CD4-positive, alpha-beta memory T cell (primary cell): ENCODE measurements at regions not wholly inside any gene's neighbourhood (a gene's known extent, or its start where the extent isn't known, plus 50 kb on each side); places are given as distances from the start of the nearest gene placed in this dataset.

Source experiments
- CTCF ChIA-PET: fragments of 350-600 bp; sonication (Branson Sonifier 250); formaldehyde crosslinking; loops from one replicate; lab custom pipeline; 2021; ENCODE audit warnings: inconsistent platforms; ENCODE audit not compliant: partially characterized antibody; lab: Charles Lee
- POLR2A ChIA-PET: fragments of 350-600 bp; sonication (Branson Sonifier 250); formaldehyde crosslinking; loops from one replicate; lab custom pipeline; 2021; ENCODE audit not compliant: partially characterized antibody; lab: Charles Lee
- DNase-seq, 5 donors: peaks; one replicate each; pipeline versions ENCODE4 v3.0.0 to v3.0.0-alpha.2; 2020 to 2022; ENCODE audit warnings: mixed read lengths in 1 of 5
- H3K27ac ChIP-seq: one replicate; pipeline ENCODE4 v1.7.0; 2013; ENCODE audit warnings: low read depth, low read length
- H3K27me3 ChIP-seq: 2 replicates; pipeline ENCODE4 v1.7.0; 2013; ENCODE audit warnings: mild to moderate bottlenecking, low read length, moderate library complexity; ENCODE audit not compliant: insufficient read depth
- H3K36me3 ChIP-seq: 2 replicates; pipeline ENCODE4 v1.7.0; 2013; ENCODE audit warnings: mild to moderate bottlenecking, low read length, moderate library complexity; ENCODE audit not compliant: insufficient read depth
- H3K4me1 ChIP-seq: 2 replicates; pipeline ENCODE4 v1.7.0; 2013; ENCODE audit warnings: mild to moderate bottlenecking, low read length, moderate library complexity; ENCODE audit not compliant: insufficient read depth
- H3K4me3 ChIP-seq, 2 donors: one replicate each; pipeline ENCODE4 v1.7.0; 2013; ENCODE audit warnings: low read length in 2 of 2, mild to moderate bottlenecking in 1 of 2
- H3K9me3 ChIP-seq, 2 donors: one replicate each; pipeline ENCODE4 v1.7.0; 2013; ENCODE audit warnings: low read length in 2 of 2, control low read depth in 1 of 2; ENCODE audit not compliant: control insufficient read depth in 1 of 2
- H3K27ac Mint-ChIP-seq, 7 donors: one replicate each; pipeline ENCODE4 v1.8.0; 2020 to 2021; ENCODE audit warnings: mixed read lengths in 7 of 7, mild to moderate bottlenecking in 6 of 7, inconsistent platforms in 3 of 7, moderate library complexity in 3 of 7
- H3K27me3 Mint-ChIP-seq, 2 donors: one replicate each; pipeline ENCODE4 v1.8.0; 2020 to 2021; ENCODE audit warnings: mixed read lengths in 2 of 2
- H3K36me3 Mint-ChIP-seq, 2 donors: one replicate each; pipeline ENCODE4 v1.8.0; 2020 to 2021; ENCODE audit warnings: mixed read lengths in 2 of 2, inconsistent platforms in 1 of 2, mild to moderate bottlenecking in 1 of 2
- H3K4me1 Mint-ChIP-seq, 4 donors: one replicate each; pipeline ENCODE4 v1.8.0; 2020 to 2021; ENCODE audit warnings: mixed read lengths in 4 of 4, mild to moderate bottlenecking in 1 of 4
- H3K4me3 Mint-ChIP-seq, 8 donors: one replicate each; pipeline ENCODE4 v1.8.0; 2020 to 2021; ENCODE audit warnings: mixed read lengths in 8 of 8, mild to moderate bottlenecking in 7 of 8, moderate library complexity in 6 of 8, inconsistent platforms in 3 of 8
- H3K9me3 Mint-ChIP-seq, 8 donors: one replicate each; pipeline ENCODE4 v1.8.0; 2020 to 2021; ENCODE audit warnings: mixed read lengths in 8 of 8, mild to moderate bottlenecking in 5 of 8, inconsistent platforms in 3 of 8, moderate library complexity in 1 of 8
- intact Hi-C: fragments of 100-400 bp; cut with micrococcal nuclease; formaldehyde crosslinking; loops from one replicate; pipeline ENCODE4 v1.15.1; 2023

DNA sequence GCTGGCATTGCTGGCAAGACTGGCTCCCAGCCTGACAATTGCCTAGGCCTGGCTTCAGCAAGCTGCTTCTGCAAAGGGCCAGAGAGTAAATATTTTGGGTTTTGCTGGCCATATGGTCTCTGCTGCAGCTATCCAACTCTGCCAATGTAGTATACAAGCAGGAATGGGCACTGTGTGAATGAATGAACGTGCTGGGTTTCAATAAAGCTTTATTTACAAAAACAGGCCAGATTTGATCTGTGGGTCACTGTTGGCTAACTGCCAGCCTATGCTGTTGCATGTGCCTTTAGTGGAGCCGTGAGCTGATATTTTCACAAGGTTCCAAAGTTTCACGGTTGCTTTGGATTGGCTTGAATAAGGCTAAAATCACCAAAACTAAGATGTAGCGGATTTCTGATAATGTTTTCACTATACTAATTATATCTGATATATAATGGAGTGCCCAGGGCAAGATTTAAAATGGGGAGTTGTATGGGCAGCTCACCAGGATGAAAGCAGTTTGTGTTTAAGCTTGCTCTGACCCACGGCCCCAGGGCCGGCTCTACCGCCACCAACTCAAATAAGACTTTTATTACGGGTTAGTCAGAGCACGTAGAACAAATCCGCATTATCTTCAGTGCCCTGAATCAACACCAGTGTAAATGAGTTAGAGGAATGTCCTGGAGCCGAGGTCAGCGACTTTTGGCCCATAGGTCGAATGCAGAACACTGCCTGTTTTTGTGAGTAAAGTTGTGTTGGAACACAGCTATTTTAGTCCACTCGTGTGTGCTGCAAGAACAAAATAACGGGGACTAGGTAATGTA is 98.6 kb upstream of the DAP start:
- no peak overlapping the region for H3K4me3 Mint-ChIP-seq
- no peak for DNase-seq
- peaks cover 12 to 14% of the 10 kb centered on the region in 2 donors for H3K27me3 Mint-ChIP-seq
- peaks cover 0 to 6% (median 4%) of the 10 kb centered on the region in 4 donors for H3K4me1 Mint-ChIP-seq
- Histone ChIP-seq H3K36me3 (no peaks in the 10 kb centered on the region), H3K4me1 (no peaks in the 10 kb centered on the region), H3K9me3 (no peaks in the 10 kb centered on the region), H3K27me3 (no peaks in the 10 kb centered on the region), H3K27ac (no peak overlapping the region), H3K4me3 (no peak overlapping the region)
- POLR2A ChIA-PET: no interaction called here
- intact Hi-C loops: loop anchor here (10.0 kb wide), 2 partner anchors 635 to 1165 kb away; no protein-coding TSS in a partner anchor
- H3K9me3 Mint-ChIP-seq: peaks cover 0 to 3% (median 0%) of the 10 kb centered on the region in 8 donors
- CTCF ChIA-PET: interaction anchor here (1.9 kb wide), 1 partner anchor 8 kb away, joined by 5 read pairs; no protein-coding TSS in a partner anchor
- H3K27ac Mint-ChIP-seq: no peak overlapping the region
- H3K36me3 Mint-ChIP-seq: no peaks in the 10 kb centered on the region

GRCh38 chr5:10858945-10859344 is 97.9 kb upstream of the DAP start:
- no peak overlapping the region for H3K27ac ChIP-seq
- no peaks in the 10 kb centered on the region for H3K9me3 ChIP-seq
- ChIA-PET CTCF (interaction anchor here (1.5 kb wide), 1 partner anchor 406 kb away, joined by 4 read pairs; no protein-coding TSS in a partner anchor), POLR2A (no interaction called here)
- intact Hi-C loops: no loop called here
- Mint-ChIP-seq H3K9me3 (peaks cover 0 to 3% (median 0%) of the 10 kb centered on the region in 8 donors), H3K27me3 (peaks cover 12 to 14% of the 10 kb centered on the region in 2 donors), H3K27ac (no peak overlapping the region), H3K4me1 (peaks cover 0 to 6% (median 3%) of the 10 kb centered on the region in 4 donors), H3K4me3 (no peak overlapping the region), H3K36me3 (no peaks in the 10 kb centered on the region)
- no peaks in the 10 kb centered on the region for H3K4me1 ChIP-seq
- no peak overlapping the region for H3K4me3 ChIP-seq
- no peaks in the 10 kb centered on the region for H3K36me3 ChIP-seq
- no peaks in the 10 kb centered on the region for H3K27me3 ChIP-seq
- no peak for DNase-seq

- no peaks in the 10 kb centered on the region for H3K9me3 Mint-ChIP-seq
- intact Hi-C loops: no loop called here
- H3K4me1 Mint-ChIP-seq: peaks cover 0 to 4% (median 0%) of the 10 kb centered on the region in 4 donors
- H3K27ac Mint-ChIP-seq: no peak overlapping the region
- no peaks in the 10 kb centered on the region for H3K4me1 ChIP-seq
- no peaks in the 10 kb centered on the region for H3K36me3 Mint-ChIP-seq
- DNase-seq: no peak
- H3K4me3 Mint-ChIP-seq: no peak overlapping the region
- CTCF ChIA-PET: interaction anchor here (1.5 kb wide), 1 partner anchor 406 kb away, joined by 4 read pairs; no protein-coding TSS in a partner anchor
- H3K9me3 ChIP-seq: no peaks in the 10 kb centered on the region
- peaks cover 8 to 14% of the 10 kb centered on the region in 2 donors for H3K27me3 Mint-ChIP-seq
- POLR2A ChIA-PET: no interaction called here
- H3K4me3 ChIP-seq: no peak overlapping the region
- H3K27me3 ChIP-seq: no peaks in the 10 kb centered on the region
- H3K36me3 ChIP-seq: no peaks in the 10 kb centered on the region
- no peak overlapping the region for H3K27ac ChIP-seq
Measured at GRCh38 chr5:10858307-10858706, 97.3 kb upstream of the DAP start.

DNA sequence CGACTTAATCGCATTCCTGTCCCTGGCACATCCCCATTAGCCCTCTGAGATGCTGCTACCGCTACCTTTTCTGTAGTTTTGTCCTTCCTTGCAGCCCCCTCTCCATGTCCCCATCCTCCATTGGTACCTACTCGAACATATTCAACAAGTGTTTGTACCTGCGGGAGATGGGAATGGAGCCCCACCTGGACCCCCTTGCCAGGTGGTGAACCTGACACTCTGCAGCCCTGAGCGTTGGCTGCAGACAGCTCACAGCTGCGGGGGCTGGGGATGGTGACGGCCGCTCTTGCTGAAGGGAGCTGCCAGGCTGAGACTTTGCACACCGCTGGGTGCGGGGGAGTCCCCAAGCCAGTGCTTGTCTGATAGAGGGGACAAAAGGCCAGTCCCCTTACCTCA is 96.3 kb upstream of the DAP start:
- H3K27ac Mint-ChIP-seq: no peak overlapping the region
- Histone ChIP-seq H3K4me1 (no peaks in the 10 kb centered on the region), H3K27ac (no peak overlapping the region), H3K4me3 (no peak overlapping the region), H3K27me3 (no peaks in the 10 kb centered on the region), H3K9me3 (no peaks in the 10 kb centered on the region), H3K36me3 (no peaks in the 10 kb centered on the region)
- ChIA-PET POLR2A (no interaction called here), CTCF (interaction anchor here (0.8 to 1.5 kb wide), 3 partner anchors 32 to 405 kb away, joined by 3 to 4 read pairs (median 3); no protein-coding TSS in a partner anchor)
- H3K27me3 Mint-ChIP-seq: peaks cover 6 to 14% of the 10 kb centered on the region in 2 donors
- intact Hi-C loops: no loop called here
- no peaks in the 10 kb centered on the region for H3K36me3 Mint-ChIP-seq
- peaks cover 0 to 4% (median 0%) of the 10 kb centered on the region in 4 donors for H3K4me1 Mint-ChIP-seq
- DNase-seq: no peak
- no peak overlapping the region for H3K4me3 Mint-ChIP-seq
- H3K9me3 Mint-ChIP-seq: no peaks in the 10 kb centered on the region

DNA sequence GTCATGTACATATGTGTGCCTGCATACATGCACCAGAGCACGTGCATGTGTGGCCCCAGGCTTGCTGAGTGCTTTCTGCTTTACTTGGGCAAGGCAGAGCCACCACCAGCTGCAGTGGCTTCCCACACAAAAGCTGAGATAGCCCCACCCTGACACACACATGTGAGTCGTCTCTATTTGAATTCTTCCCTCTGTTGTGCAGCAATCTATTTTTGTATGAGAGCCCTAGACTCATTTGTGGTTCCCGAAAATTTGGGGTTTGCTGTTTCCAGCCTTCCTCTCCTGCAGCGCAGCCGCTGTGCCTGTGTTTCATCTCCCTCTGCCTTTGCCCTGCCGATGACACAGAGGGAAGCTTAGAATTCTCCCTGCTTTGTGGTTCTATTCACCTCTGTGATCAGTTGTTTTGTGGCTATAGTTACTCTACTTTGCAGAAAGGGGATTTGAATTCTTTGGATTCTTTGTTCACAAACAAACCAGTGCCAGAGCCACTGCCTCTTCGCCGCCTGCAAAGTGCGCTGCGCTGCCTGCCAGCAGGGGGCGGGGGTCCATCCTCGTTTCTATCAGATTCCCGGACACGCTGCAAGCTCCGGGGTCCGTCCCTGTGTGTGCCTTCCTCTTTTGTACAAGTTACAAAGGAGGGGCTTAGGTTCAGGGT is 95.8 kb upstream of the DAP start:
- H3K27ac ChIP-seq: no peak overlapping the region
- CTCF ChIA-PET: interaction anchor here (0.8 to 1.1 kb wide), 3 partner anchors 23 to 131 kb away, joined by 3 read pairs; no protein-coding TSS in a partner anchor
- Mint-ChIP-seq H3K4me1 (peaks cover 0 to 4% (median 0%) of the 10 kb centered on the region in 4 donors), H3K9me3 (no peaks in the 10 kb centered on the region), H3K4me3 (peak overlapping the region in 1 of 8 donors; percentile 24), H3K27me3 (peaks cover 6 to 14% of the 10 kb centered on the region in 2 donors), H3K36me3 (no peaks in the 10 kb centered on the region), H3K27ac (no peak overlapping the region)
- no peak for DNase-seq
- no peaks in the 10 kb centered on the region for H3K9me3 ChIP-seq
- H3K27me3 ChIP-seq: no peaks in the 10 kb centered on the region
- POLR2A ChIA-PET: no interaction called here
- no peaks in the 10 kb centered on the region for H3K4me1 ChIP-seq
- H3K4me3 ChIP-seq: no peak overlapping the region
- intact Hi-C loops: no loop called here
- H3K36me3 ChIP-seq: no peaks in the 10 kb centered on the region

DNA sequence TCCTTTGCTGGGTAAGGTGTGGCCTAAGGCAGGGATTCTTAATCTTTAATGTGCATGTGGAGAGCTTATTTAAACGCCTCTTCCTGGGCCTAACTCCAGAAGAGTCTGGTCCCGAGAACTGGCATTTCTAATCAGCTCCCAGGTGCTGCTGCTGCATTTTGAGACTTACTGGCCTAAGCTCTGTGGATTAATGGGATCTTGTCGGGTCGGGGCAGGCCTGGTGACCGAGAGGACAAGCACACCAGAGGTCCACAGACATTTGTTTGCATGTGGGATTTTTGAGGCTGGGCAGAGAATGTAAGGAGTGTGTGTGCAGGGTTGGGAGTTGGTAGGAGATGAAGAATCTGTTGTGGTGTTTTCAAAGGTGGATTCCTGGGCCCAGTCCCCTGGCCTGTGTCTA is 95.0 kb upstream of the DAP start:
- Histone ChIP-seq H3K36me3 (no peaks in the 10 kb centered on the region), H3K4me3 (no peak overlapping the region), H3K4me1 (no peaks in the 10 kb centered on the region), H3K27me3 (no peaks in the 10 kb centered on the region), H3K9me3 (no peaks in the 10 kb centered on the region), H3K27ac (no peak overlapping the region)
- intact Hi-C loops: no loop called here
- Mint-ChIP-seq H3K9me3 (no peaks in the 10 kb centered on the region), H3K4me1 (peaks cover 0 to 4% (median 0%) of the 10 kb centered on the region in 4 donors), H3K4me3 (no peak overlapping the region), H3K27me3 (peaks cover 6 to 12% of the 10 kb centered on the region in 2 donors), H3K36me3 (no peaks in the 10 kb centered on the region), H3K27ac (no peak overlapping the region)
- no peak for DNase-seq
- POLR2A ChIA-PET: no interaction called here
- CTCF ChIA-PET: interaction anchor here (0.9 kb wide), 3 partner anchors 8 to 23 kb away, joined by 3 to 4 read pairs (median 3); no protein-coding TSS in a partner anchor
